ENCODE measurements at regions not wholly inside any gene's neighbourhood (a gene's known extent, or its start where the extent isn't known, plus 50 kb on each side); places are given as distances from the start of the nearest gene placed in this dataset.

DNA sequence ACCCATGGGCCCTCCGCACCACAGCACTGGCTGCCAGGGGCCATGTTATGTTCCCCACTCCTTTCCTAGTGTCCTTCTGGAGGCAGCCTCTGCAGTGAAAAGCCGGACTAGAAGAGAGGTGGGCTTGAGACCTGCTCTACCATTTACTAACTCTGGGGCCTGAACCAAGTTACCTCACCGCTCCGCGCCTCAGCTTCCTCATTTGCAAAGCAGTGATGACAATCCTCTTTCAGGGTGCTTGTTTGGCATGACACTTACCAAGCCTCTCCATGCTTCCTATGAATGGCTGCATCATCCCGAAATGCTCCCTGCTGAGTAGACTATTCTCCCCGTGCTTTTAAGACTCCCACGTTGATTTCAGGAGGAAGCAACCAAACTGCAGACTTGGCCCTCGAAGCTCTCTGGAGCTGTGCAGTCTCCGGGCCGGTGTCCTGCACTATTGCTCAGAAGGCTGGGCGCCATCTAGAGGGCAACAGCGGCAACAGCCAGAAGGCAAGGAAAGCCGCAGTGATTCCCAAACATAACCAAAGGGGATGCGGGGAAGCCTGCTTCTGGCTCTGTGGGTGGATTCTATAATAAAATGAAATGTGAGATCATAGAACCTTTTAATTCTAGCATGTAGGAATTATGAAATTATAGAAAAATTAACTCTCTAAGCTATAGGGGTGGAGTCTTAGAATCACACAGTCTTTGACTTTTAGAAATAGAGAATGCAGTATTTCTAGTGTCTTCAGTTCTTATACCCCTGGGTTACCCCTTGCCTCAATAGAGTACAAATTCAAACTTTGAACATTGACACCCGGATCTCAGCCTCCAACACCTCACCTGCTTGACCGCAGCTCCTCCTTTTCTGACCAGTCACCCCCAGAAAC, 599.8 kb upstream of the BRINP1 start:
- TF ChIP-seq, protein P1, sequence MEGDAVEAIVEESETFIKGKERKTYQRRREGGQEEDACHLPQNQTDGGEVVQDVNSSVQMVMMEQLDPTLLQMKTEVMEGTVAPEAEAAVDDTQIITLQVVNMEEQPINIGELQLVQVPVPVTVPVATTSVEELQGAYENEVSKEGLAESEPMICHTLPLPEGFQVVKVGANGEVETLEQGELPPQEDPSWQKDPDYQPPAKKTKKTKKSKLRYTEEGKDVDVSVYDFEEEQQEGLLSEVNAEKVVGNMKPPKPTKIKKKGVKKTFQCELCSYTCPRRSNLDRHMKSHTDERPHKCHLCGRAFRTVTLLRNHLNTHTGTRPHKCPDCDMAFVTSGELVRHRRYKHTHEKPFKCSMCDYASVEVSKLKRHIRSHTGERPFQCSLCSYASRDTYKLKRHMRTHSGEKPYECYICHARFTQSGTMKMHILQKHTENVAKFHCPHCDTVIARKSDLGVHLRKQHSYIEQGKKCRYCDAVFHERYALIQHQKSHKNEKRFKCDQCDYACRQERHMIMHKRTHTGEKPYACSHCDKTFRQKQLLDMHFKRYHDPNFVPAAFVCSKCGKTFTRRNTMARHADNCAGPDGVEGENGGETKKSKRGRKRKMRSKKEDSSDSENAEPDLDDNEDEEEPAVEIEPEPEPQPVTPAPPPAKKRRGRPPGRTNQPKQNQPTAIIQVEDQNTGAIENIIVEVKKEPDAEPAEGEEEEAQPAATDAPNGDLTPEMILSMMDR (IDR thresholded peaks at IDR 0.05): peak; percentile 88
- no peak for TF ChIP-seq EZH2 (IDR thresholded peaks at IDR 0.05; ENCODE audit: borderline replicate concordance, insufficient read depth, low read depth, low read length, poor library complexity, severe bottlenecking)
